ENCODE measurements at regions not wholly inside any gene's neighbourhood (a gene's known extent, or its start where the extent isn't known, plus 50 kb on each side); places are given as distances from the start of the nearest gene placed in this dataset.

DNA sequence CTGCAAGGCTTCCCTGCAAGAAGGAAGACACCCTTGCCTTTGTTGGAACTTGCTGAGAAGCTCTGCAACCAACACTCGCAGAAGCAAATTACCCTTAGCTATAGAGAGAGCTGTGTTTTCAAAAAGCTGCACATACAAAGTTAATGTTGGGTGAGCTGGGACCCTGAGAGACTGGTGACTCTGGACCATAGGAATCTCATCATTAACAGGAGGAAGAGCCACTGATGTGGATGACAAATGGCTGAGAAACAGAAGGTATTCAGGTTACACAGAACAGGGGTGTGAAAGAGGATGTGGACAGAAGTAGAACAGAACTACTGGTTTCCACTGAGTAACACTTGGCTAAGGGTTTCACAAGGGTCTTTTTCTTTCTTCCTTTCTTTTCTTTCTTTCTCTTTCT, 493.5 kb downstream of the IRX1 start:
- TF ChIP-seq FOSL2 (IDR thresholded peaks at IDR 0.05) (no peak), FOSL2 (CRISPR knock-in tag; IDR thresholded peaks at IDR 0.05) (no peak), BHLHE40 (IDR thresholded peaks at IDR 0.05; ENCODE audit: low read depth, low read length) (no peak), JUNB (IDR thresholded peaks at IDR 0.05) (no peak), POLR2A (IDR thresholded peaks at IDR 0.05; ENCODE audit: low read length) (no peak), KDM1A (IDR thresholded peaks at IDR 0.05; ENCODE audit: low read depth) (no peak)
- TF ChIP-seq, protein P1, sequence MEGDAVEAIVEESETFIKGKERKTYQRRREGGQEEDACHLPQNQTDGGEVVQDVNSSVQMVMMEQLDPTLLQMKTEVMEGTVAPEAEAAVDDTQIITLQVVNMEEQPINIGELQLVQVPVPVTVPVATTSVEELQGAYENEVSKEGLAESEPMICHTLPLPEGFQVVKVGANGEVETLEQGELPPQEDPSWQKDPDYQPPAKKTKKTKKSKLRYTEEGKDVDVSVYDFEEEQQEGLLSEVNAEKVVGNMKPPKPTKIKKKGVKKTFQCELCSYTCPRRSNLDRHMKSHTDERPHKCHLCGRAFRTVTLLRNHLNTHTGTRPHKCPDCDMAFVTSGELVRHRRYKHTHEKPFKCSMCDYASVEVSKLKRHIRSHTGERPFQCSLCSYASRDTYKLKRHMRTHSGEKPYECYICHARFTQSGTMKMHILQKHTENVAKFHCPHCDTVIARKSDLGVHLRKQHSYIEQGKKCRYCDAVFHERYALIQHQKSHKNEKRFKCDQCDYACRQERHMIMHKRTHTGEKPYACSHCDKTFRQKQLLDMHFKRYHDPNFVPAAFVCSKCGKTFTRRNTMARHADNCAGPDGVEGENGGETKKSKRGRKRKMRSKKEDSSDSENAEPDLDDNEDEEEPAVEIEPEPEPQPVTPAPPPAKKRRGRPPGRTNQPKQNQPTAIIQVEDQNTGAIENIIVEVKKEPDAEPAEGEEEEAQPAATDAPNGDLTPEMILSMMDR (IDR thresholded peaks at IDR 0.05): no peak
